ENCODE measurements at regions not wholly inside any gene's neighbourhood (a gene's known extent, or its start where the extent isn't known, plus 50 kb on each side); places are given as distances from the start of the nearest gene placed in this dataset.

GRCh38 chr7:49371771-49372170 lies 401.7 kb upstream of the VWC2 start:
- Histone ChIP-seq H3K36me3 (ENCODE audit: control insufficient read depth, insufficient read depth, low read length) (no peaks in the 10 kb centered on the region), H3K4me3 (ENCODE audit: low read length) (no peak overlapping the region), H3K9ac (ENCODE audit: extremely low read depth, low read length, poor library complexity, severe bottlenecking) (no peak overlapping the region), H3K4me1 (ENCODE audit: control insufficient read depth, insufficient read depth, low read length) (no peaks in the 10 kb centered on the region), H3K27me3 (ENCODE audit: control insufficient read depth, insufficient read depth, low read length, poor library complexity, severe bottlenecking) (no peaks in the 10 kb centered on the region), H3K9me3 (ENCODE audit: control insufficient read depth, low read length) (no peaks in the 10 kb centered on the region), H3K27ac (ENCODE audit: low read depth, low read length) (no peak overlapping the region)
- H3K36me3 Mint-ChIP-seq (ENCODE audit: low read depth), result no peaks in the 10 kb centered on the region
- no peak for DNase-seq
- 73 to 100% methylated on average over 1 of the region's 1 CpG for WGBS, 2 experiments (ENCODE audit: insufficient coverage in 1 of 2, insufficient read length in 1 of 2)
- H3K4me1 Mint-ChIP-seq, result no peaks in the 10 kb centered on the region
- H3K9me3 Mint-ChIP-seq, result no peaks in the 10 kb centered on the region
- TF ChIP-seq CTCF (conservative IDR thresholded peaks at IDR 0.05), result no peak
- H3K27me3 Mint-ChIP-seq (ENCODE audit: insufficient read depth), result no peaks in the 10 kb centered on the region
- H3K27ac Mint-ChIP-seq, result no peak overlapping the region
- no peak overlapping the region for H3K4me3 Mint-ChIP-seq

DNA sequence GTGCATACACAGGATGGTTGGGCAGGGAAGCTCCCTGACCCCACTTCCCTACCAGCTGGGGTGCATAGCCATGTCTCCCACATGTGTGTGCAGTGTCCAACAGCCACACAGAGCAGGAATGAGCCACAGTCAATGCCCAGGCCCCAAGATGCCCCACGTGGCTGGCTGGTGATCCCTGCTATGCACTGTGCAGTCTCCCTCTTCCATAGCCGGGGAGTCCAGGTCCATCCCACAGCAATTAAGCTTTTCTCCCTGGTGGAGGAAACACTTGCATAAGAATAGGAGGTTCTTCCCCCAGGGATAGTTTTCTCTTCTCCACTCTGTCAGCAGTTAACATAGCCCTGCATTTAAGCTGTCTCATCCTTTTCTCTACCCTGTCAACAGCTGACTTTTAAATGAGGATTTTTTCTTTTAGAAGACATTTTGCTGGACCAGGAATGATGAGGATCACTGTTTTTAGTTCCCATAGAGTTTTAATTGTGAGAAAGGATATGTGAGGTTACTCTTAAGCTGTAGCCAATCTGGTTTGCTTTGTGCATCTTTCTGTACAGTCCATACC lies 396.5 kb upstream of the VWC2 start:
- DNase-seq, result no peak
- Mint-ChIP-seq H3K27ac (no peak overlapping the region), H3K9me3 (peaks cover 22% of the 10 kb centered on the region), H3K27me3 (ENCODE audit: insufficient read depth) (no peaks in the 10 kb centered on the region), H3K36me3 (ENCODE audit: low read depth) (peaks cover 2% of the 10 kb centered on the region), H3K4me1 (peaks cover 6% of the 10 kb centered on the region), H3K4me3 (no peak overlapping the region)
- no peak overlapping the region for H3K4me3 ChIP-seq (ENCODE audit: low read length)
- no peak for TF ChIP-seq CTCF (conservative IDR thresholded peaks at IDR 0.05)
- no peak overlapping the region for H3K9ac ChIP-seq (ENCODE audit: extremely low read depth, low read length, poor library complexity, severe bottlenecking)
- H3K27ac ChIP-seq (ENCODE audit: low read depth, low read length), result no peak overlapping the region
- H3K4me1 ChIP-seq (ENCODE audit: control insufficient read depth, insufficient read depth, low read length), result no peaks in the 10 kb centered on the region
- WGBS, 2 experiments (ENCODE audit: insufficient coverage in 1 of 2, insufficient read length in 1 of 2), result 74 to 83% methylated on average over 2 of the region's 2 CpGs
- H3K9me3 ChIP-seq (ENCODE audit: control insufficient read depth, low read length), result peaks cover 27% of the 10 kb centered on the region
- H3K27me3 ChIP-seq (ENCODE audit: control insufficient read depth, insufficient read depth, low read length, poor library complexity, severe bottlenecking), result no peaks in the 10 kb centered on the region
- no peaks in the 10 kb centered on the region for H3K36me3 ChIP-seq (ENCODE audit: control insufficient read depth, insufficient read depth, low read length)

GRCh38 chr7:49386792-49387191 lies 386.6 kb upstream of the VWC2 start:
- Mint-ChIP-seq H3K27me3 (ENCODE audit: insufficient read depth) (no peaks in the 10 kb centered on the region), H3K27ac (no peak overlapping the region), H3K4me3 (no peak overlapping the region), H3K36me3 (ENCODE audit: low read depth) (no peaks in the 10 kb centered on the region), H3K4me1 (peaks cover 9% of the 10 kb centered on the region), H3K9me3 (peaks cover 22% of the 10 kb centered on the region)
- Histone ChIP-seq H3K36me3 (ENCODE audit: control insufficient read depth, insufficient read depth, low read length) (no peaks in the 10 kb centered on the region), H3K9me3 (ENCODE audit: control insufficient read depth, low read length) (peaks cover 5% of the 10 kb centered on the region), H3K4me1 (ENCODE audit: control insufficient read depth, insufficient read depth, low read length) (no peaks in the 10 kb centered on the region), H3K4me3 (ENCODE audit: low read length) (no peak overlapping the region), H3K9ac (ENCODE audit: extremely low read depth, low read length, poor library complexity, severe bottlenecking) (no peak overlapping the region), H3K27ac (ENCODE audit: low read depth, low read length) (no peak overlapping the region), H3K27me3 (ENCODE audit: control insufficient read depth, insufficient read depth, low read length, poor library complexity, severe bottlenecking) (no peaks in the 10 kb centered on the region)
- DNase-seq, result no peak
- no peak for TF ChIP-seq CTCF (conservative IDR thresholded peaks at IDR 0.05)
- WGBS, 2 experiments (ENCODE audit: insufficient coverage in 1 of 2, insufficient read length in 1 of 2), result 92 to 100% methylated on average over 1 of the region's 1 CpG
